Stimulated activated CD4-positive, alpha-beta T cell treated with anti-CD3 and anti-CD28 coated beads, Interleukin-4, amount 100 ng/mL, for 1 hour (primary cell): ENCODE measurements at regions not wholly inside any gene's neighbourhood (a gene's known extent, or its start where the extent isn't known, plus 50 kb on each side); places are given as distances from the start of the nearest gene placed in this dataset.
"Not testable (repeated sequence)": the region's sequence is repeated elsewhere in the genome, so short reads cannot be mapped to it uniquely, and the experiment has no call there.

ENCODE experiments used
- DNase-seq: peaks from one replicate; pipeline ENCODE4 v3.0.0-alpha.2; 2020

GRCh38 chr11:16526947-16527346 is 170.6 kb upstream of the SOX6 start:
- DNase-seq: no peak

- DNase-seq: not testable (repeated sequence)
Observed at GRCh38 chr11:16520713-16521112, 164.4 kb upstream of the SOX6 start.

DNA sequence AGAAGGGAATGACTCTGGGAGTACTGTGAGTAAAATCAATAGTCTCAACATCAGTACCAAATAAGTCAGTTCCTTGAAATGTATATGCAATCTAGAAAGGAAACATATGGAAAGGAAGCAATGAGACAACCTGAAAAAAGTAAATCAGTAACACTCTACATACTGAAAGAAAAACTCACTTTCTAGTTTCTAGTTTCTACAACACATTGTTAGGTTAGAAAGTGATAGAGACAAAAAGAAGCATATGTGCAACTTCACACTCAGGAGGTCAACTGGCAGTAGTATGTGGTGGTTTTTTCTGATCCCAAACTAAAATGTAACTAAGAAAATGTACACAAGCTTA is 156.5 kb upstream of the SOX6 start:
- no peak for DNase-seq

GRCh38 chr11:16512198-16512898 is 156.0 kb upstream of the SOX6 start:
- no peak for DNase-seq

- no peak for DNase-seq
Observed at GRCh38 chr11:16511116-16512114, 155.1 kb upstream of the SOX6 start.

- no peak for DNase-seq
Observed at GRCh38 chr11:16505481-16505880, 149.1 kb upstream of the SOX6 start.

- not testable (repeated sequence) for DNase-seq
Observed at GRCh38 chr11:16503891-16504290, 147.5 kb upstream of the SOX6 start.

DNA sequence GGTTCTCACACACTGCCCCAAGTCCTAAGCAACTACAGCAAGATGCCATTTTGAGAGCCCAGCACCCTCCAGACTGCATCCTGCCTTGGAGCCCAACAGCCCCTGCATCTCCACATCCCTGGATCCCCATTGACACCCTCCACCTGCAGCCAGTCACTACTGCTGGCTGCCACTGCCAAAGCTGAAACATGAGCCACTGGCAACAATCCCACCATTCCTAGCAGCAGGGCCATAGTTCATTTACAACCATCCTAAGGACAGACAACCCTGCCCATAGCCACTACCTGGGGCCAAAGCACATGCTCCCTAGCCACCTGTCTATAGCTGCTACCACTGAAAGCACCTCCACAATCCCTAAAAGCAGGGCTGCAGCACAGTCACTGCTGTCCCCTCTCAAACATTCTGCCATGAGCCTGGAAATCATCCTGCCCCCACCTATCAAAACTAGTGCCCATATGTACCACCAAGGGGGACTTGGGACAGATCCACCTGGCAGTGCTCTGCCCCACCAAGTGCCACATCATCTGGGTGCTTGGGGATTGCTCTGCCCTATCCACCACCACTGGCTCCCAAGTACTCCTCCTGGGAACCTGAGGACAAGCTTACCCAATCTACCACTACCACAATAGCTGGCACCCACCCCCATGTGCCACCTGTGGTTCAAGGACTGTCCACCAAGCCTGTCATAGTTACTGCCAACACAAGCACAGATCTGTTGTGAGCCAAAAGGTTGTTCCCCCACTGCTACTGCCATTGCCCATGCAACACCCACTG is 138.8 kb upstream of the SOX6 start:
- DNase-seq: no peak

DNA sequence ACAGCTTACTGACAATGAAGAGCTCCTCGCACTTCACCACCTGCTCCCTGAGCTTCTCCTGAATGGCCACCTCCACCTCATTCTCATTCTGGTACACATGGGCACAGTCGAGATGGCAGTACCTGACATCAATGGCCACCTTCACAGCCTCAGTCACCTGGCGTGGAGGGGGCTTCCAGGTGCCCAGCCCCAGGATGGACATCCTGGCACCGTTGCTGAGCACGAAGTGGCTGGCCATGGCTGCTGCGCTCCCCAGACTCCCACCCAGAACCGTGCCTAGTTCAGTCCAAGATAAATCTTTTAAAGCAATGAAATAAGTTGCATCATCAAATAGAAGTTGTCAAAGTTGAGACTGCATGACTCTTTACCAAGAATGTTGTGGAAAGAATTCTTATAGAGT is 128.1 kb upstream of the SOX6 start:
- no peak for DNase-seq

- no peak for DNase-seq
Observed at GRCh38 chr11:16474659-16475058, 118.3 kb upstream of the SOX6 start.

DNA sequence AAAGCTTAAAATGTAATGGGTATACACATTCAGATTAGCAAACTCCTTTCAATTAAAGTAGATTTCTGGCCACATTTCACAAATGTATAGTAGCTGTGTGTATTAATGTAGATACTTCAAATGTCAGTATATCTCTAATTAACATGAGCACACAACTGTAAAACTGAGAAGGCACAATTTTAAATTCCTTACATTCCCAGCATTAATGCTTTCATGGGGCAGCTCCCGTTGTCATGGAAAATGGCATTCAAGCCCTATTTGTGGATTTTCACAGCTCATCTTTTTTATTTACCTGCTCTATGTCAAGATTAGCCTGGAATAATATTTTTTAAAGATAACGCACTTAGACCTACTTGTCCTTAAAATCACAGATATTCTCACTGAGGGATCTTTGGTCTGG is 113.6 kb upstream of the SOX6 start:
- no peak for DNase-seq

- no peak for DNase-seq
Observed at GRCh38 chr11:16468735-16469453, 112.5 kb upstream of the SOX6 start.

- no peak for DNase-seq
Observed at GRCh38 chr11:16460508-16460907, 104.2 kb upstream of the SOX6 start.

- DNase-seq: no peak
Observed at GRCh38 chr11:16456366-16456765, 100.0 kb upstream of the SOX6 start.

- DNase-seq: no peak
Observed at GRCh38 chr11:16454289-16454863, 98.0 kb upstream of the SOX6 start.

- DNase-seq: no peak
Observed at GRCh38 chr11:16448123-16448717, 91.9 kb upstream of the SOX6 start.

- no peak for DNase-seq
Observed at GRCh38 chr11:16441461-16441860, 85.1 kb upstream of the SOX6 start.

- DNase-seq: no peak
Observed at GRCh38 chr11:16440136-16440535, 83.8 kb upstream of the SOX6 start.

DNA sequence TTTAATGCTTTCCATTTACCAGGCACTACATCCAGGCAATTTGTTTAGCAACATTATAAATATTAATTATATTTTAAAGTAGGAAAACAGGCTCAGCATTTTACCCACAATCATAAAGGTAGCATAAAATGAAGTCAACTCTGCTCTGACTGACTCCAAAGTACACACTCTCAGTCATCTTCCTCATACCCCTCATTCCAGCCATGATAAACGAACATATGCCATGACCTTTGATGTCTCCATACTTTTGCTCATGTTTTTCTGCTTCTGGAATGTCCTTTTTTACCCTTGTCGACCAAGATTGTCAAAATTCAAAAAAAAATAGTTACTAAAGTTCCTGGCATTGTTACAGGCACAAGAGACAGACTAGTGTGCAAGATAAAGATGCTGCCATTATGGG is 77.7 kb upstream of the SOX6 start:
- DNase-seq: no peak

DNA sequence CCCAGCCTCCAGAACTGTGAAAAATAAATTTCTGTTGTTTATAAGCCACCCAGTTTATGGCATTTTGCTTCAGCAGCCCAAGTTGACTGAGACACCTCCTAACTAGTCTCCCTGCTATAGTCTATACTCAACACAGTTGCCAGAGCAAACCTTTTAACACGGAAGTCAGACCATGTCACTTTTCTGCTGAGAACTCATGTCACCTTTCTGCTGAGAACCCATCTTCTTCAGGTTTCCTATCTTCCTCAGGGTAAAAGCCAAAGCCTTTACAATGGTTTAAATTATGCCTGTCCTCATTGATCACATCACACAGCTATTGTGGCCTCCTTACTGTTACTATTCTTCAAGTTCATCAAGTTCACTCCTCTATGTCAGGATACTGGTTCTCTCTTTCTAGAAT is 74.3 kb upstream of the SOX6 start:
- DNase-seq: no peak

- DNase-seq: no peak
Observed at GRCh38 chr11:16421826-16422225, 65.5 kb upstream of the SOX6 start.
